ENCODE measurements at regions not wholly inside any gene's neighbourhood (a gene's known extent, or its start where the extent isn't known, plus 50 kb on each side); places are given as distances from the start of the nearest gene placed in this dataset.

GRCh38 chr2:7785700-7786099, 868.5 kb downstream of the RNF144A start:
- no peak for DNase-seq (ENCODE audit: low spot score)
- Histone ChIP-seq H3K4me1 (no peaks in the 10 kb centered on the region), H3K27me3 (no peaks in the 10 kb centered on the region), H3K27ac (no peak overlapping the region), H3K4me3 (no peak overlapping the region), H3K36me3 (no peaks in the 10 kb centered on the region), H3K9me3 (no peaks in the 10 kb centered on the region)
- no peak for TF ChIP-seq CTCF (IDR thresholded peaks at IDR 0.05)

- no peak for TF ChIP-seq CTCF (IDR thresholded peaks at IDR 0.05)
- Histone ChIP-seq H3K36me3 (no peaks in the 10 kb centered on the region), H3K4me3 (no peak overlapping the region), H3K27ac (no peak overlapping the region), H3K27me3 (no peaks in the 10 kb centered on the region), H3K4me1 (no peaks in the 10 kb centered on the region), H3K9me3 (no peaks in the 10 kb centered on the region)
- DNase-seq (ENCODE audit: low spot score) = no peak
Measured at GRCh38 chr2:7788736-7789135, 871.5 kb downstream of the RNF144A start.

- no peak for DNase-seq (ENCODE audit: low spot score)
- H3K36me3 ChIP-seq = no peaks in the 10 kb centered on the region
- no peaks in the 10 kb centered on the region for H3K9me3 ChIP-seq
- H3K4me1 ChIP-seq = no peaks in the 10 kb centered on the region
- no peak for TF ChIP-seq CTCF (IDR thresholded peaks at IDR 0.05)
- H3K27me3 ChIP-seq = no peaks in the 10 kb centered on the region
- H3K4me3 ChIP-seq = no peak overlapping the region
- H3K27ac ChIP-seq = no peak overlapping the region
Measured at GRCh38 chr2:7792031-7792651, 874.9 kb downstream of the RNF144A start.

- DNase-seq (ENCODE audit: low spot score) = no peak
- Histone ChIP-seq H3K27me3 (no peaks in the 10 kb centered on the region), H3K27ac (no peak overlapping the region), H3K4me3 (no peak overlapping the region), H3K4me1 (no peaks in the 10 kb centered on the region), H3K9me3 (no peaks in the 10 kb centered on the region), H3K36me3 (no peaks in the 10 kb centered on the region)
- TF ChIP-seq CTCF (IDR thresholded peaks at IDR 0.05) = no peak
Measured at GRCh38 chr2:7795778-7796563, 878.8 kb downstream of the RNF144A start.

- H3K4me3 ChIP-seq = no peak overlapping the region
- no peaks in the 10 kb centered on the region for H3K27me3 ChIP-seq
- H3K36me3 ChIP-seq = no peaks in the 10 kb centered on the region
- TF ChIP-seq CTCF (IDR thresholded peaks at IDR 0.05) = no peak
- DNase-seq (ENCODE audit: low spot score) = no peak
- H3K27ac ChIP-seq = no peak overlapping the region
- H3K4me1 ChIP-seq = no peaks in the 10 kb centered on the region
- H3K9me3 ChIP-seq = no peaks in the 10 kb centered on the region
Measured at GRCh38 chr2:7800031-7800430, 881.8 kb upstream of the ID2 start.

Measured in right atrium auricular region (tissue), 2 donors.